Fibroblast of upper back skin (primary cell): ENCODE measurements at regions not wholly inside any gene's neighbourhood (a gene's known extent, or its start where the extent isn't known, plus 50 kb on each side); places are given as distances from the start of the nearest gene placed in this dataset.

Experiments
- DNase-seq: peaks from one replicate; pipeline ENCODE4 v3.0.0-alpha.2; 2013

DNA sequence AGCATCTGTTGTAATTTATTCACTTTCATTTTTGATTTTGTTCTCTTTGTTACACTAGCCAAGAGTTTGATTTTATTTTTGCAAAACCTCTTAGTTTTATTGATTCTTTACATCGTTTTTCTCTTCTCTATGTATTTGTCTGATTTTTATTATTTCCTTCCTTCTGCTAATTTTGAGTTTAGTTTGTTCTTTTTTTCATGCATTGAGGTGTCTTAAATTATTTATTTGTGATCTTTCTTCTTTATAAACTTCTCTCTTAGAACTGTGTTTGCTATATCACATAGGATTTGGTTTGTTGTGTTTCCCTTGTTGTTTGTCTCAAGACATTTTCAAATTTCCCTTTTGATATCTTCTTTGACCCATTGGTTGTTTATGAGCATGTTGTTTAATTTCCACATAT is 51.7 kb upstream of the NFKBIA start:
- DNase-seq: no peak

DNA sequence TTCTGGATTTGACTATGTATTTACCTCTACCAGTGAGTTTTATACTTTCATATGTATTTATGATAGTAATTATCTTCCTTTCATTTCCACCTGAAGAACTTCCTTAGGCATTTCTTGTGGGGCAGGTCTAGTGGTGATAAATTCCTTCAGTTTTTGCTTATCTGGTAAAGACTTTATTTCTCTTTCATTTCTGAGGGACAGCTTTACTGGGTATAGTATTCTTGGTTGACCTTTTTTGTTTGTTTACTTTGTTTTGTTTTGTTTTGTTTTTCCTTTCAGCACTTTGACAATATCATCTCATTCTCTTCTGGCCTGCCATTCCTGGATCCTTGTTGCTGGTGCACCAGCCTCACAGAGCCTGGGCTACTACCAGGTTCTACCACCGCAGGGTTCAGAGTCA is 53.9 kb upstream of the NFKBIA start:
- no peak for DNase-seq

DNA sequence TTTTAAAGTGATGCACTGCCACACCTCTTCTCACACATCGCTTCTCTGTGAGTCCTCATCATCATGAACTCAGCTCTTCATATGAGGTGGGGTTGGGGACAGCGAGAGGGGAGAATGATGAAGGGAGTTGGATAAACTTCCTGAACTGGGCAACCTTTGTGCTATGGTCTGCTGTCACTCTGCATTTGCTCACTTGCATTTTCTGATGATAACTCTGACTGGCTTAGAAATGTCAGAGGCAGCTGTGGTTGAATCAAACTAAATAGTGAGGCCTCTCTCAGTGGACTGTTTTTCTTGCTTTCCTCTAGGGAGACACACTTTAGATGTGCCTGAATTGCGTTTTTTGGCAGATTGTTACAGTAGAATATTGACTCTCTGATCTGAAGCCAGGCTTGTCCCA is 55.2 kb upstream of the NFKBIA start:
- no peak for DNase-seq

DNA sequence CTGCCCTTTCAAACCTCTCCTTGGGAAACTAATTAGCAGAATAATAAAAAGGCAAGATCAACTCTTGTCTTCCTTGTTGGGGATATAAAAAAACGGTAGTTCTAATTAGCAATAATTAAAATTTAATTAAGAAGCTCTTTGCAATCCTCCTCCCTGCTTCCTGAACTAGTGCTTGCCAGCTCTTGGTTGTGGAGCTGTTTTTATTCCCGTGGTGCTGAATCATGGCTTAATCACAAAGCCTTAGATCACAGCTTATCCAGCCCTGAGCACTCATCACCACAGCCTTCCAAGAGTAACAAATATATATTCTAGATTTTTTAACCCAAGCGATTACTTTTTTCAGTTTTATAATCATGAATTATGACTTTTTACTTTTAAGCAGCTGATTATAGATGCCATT is 63.2 kb upstream of the INSM2 start:
- DNase-seq: peak; percentile 10

DNA sequence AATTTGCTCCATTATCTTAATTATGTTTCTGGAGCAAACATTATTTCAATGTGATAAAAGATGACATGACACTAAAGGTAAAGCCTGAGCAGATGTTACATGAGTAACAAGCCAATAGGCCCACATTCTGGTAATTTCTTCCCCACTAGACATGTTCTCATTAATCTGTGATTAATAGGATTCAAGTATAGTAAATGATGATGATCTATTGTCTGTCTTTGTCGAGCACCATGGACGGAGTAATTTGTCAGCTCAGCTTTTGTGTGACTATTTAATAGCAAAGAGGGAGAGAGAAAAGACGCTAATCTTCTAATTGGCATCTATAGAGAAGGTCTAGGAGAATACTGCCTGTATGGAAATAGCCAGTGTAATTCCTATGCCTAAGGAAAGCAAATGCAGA is 62.2 kb upstream of the INSM2 start:
- DNase-seq: no peak

DNA sequence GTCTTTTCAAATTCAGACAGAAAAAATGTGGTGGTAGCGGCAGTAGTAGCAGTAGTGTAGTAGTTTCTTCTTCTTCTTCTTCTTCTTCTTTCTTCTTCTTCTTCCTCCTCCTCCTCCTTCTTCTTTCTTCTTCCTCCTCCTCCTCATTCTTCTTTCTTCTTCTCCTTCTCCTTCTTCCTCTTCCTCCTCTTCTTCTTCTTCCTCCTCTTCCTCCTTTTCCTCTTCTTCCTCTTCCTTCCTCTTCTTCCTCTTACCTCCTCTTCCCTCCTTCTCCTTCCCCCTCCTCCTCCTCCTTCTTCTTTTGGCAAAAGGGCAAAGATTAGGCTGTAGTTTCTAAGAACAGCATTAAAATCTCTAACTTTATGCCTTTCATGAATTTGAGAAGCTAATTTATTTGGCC is 59.6 kb upstream of the INSM2 start:
- no peak for DNase-seq

DNA sequence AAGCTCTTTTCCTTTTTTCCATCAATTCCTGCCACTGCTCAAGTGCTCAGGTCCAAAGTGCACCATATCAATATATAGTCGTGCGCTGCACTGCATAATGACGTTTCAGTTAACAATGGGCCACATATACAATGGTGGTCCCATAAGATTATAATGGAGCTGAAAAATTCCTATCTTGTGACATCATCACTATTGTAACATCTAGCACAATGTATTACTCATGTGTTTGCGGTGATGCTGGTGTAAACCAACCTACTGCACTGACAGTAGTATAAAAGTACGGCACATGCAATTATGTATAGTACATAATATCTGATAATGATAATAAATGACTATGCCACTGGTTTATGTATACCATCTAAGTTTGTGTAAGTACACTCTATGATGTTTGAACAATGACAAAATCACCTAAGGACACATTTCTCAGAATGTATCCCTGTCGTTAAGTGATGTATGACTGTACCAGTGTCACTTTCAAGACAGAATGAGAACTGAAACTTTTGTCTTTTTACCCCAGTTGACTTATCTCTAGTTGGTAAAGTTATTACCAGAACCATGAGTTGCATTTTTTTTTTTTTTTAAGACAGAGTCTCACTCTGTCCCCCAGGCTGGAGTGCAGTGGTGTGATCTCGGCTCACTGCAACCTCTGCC is 53.7 kb upstream of the INSM2 start:
- no peak for DNase-seq

DNA sequence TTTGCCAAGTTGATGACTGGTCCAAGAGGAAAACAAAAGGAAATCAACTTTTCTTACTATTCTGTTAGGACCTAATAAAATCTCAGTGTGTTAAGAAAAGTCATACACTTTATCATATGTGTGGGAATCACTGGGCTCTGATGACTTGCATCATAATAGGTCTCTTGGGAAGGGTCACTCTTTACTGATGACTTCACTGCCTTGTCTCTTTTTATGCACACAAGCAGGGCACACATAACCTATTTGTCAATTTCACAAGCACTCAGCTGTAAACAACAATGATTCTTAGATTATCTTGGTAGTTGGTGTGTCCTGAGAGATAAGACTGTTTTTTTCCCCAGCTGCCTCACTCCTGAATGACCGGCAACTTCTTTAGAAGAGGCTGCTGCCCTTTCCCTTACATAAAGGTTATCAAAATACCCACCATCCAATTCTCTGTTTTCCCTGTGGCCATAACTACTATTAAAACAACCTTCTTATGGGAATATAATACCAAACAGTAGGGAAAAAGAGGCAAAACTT is 50.9 kb upstream of the INSM2 start:
- no peak for DNase-seq
